Lower leg skin (tissue), 3 donors: ENCODE measurements at regions not wholly inside any gene's neighbourhood (a gene's known extent, or its start where the extent isn't known, plus 50 kb on each side); places are given as distances from the start of the nearest gene placed in this dataset.

Source experiments
- CTCF ChIP-seq, 3 donors: fragments of 450-650 bp; IDR thresholded peaks; one replicate each; pipeline ENCODE4 v1.5.1; 2016; ENCODE audit warnings: antibody characterized with exemption in 3 of 3, mild to moderate bottlenecking in 3 of 3, moderate library complexity in 2 of 3
- POLR2A ChIP-seq, 2 donors: fragments of 450-650 bp; IDR thresholded peaks; one replicate each; pipeline ENCODE4 v1.6.1; 2016 to 2017; ENCODE audit warnings: antibody characterized with exemption in 2 of 2, mild to moderate bottlenecking in 1 of 2, moderate library complexity in 1 of 2

GRCh38 chr1:58409890-58410289, 136.6 kb downstream of the OMA1 start:
- no peak for TF ChIP-seq CTCF (IDR thresholded peaks at IDR 0.05)
- TF ChIP-seq POLR2A (IDR thresholded peaks at IDR 0.05): no peak
